HG03196 (cell line): ENCODE measurements at regions not wholly inside any gene's neighbourhood (a gene's known extent, or its start where the extent isn't known, plus 50 kb on each side); places are given as distances from the start of the nearest gene placed in this dataset.
"Not testable (repeated sequence)": the region's sequence is repeated elsewhere in the genome, so short reads cannot be mapped to it uniquely, and the experiment has no call there.

Experiments used
- ATAC-seq: cut with Tn5 transposase; IDR thresholded peaks from one replicate; pipeline ENCODE4 v1.9.1; 2021; ENCODE audit not compliant: unreplicated experiment

DNA sequence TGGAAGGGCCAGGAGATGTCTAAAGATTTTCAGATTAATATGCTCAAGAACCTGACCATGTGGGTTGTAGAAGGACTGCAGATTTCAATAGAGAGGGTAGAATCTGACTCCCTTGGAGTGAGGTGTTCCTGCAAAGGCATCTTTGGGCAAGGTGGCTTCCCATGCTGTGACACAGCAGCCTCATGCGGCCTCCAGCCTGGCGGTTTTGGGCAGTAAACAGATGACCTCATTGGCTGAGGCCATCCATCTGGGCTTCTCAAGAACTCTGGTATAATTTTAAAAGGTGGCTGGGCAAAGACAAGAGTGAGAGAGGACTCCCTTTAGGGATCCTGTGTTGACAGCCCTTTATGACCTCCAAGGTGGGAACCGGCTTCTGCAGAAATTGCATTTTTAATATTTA lies 90.3 kb upstream of the ERCC6L2 start:
- ATAC-seq: no peak

- no peak for ATAC-seq
Measured at GRCh38 chr9:95784318-95784717, 91.2 kb upstream of the ERCC6L2 start.

GRCh38 chr9:95783426-95783975 lies 92.0 kb upstream of the ERCC6L2 start:
- ATAC-seq: no peak

DNA sequence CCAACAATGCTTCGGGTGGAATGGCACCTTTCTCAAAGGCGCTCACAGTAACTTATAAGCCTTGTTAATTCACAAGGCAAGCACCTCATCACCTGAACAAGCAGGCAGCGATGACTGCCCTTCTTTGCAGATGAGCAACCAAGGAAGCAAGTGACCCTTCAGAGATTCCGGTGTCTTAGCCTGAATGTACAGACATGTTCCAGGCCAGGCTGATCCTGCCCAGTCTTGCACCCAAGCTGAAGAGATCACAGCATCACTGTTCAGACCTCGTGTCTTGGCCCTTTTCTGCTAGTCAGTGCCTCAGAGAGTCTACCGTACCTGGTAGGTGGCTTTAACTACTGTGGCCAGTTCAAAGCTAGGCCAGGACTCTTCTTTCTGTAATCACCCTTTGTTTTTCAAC lies 94.7 kb upstream of the ERCC6L2 start:
- ATAC-seq: no peak

DNA sequence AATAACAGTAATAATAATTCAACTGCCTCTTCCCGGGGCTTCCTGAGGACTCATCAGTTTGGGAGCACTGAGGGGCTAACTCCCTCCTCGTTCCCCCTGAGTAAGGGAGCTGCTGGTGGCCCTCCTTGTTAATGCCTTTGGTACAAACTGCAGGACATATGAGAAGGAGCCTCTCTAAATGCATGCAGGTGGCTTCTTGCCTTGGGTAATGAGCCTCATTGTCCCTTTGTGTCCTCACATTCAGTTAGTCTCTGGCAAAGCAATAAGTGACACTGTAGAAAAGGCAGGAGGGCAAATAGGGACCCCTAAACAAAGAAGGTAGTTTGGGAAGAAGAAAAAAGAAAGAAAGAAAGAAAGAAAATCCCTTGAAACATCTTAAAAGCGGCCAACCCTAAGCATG lies 95.4 kb upstream of the ERCC6L2 start:
- ATAC-seq: no peak

- ATAC-seq: not testable (repeated sequence)
Measured at GRCh38 chr9:95779597-95779996, 95.9 kb upstream of the ERCC6L2 start.

GRCh38 chr9:95778957-95779356 lies 96.5 kb upstream of the ERCC6L2 start:
- ATAC-seq: no peak

- ATAC-seq: no peak
Measured at GRCh38 chr9:95777136-95777535, 98.4 kb upstream of the ERCC6L2 start.

DNA sequence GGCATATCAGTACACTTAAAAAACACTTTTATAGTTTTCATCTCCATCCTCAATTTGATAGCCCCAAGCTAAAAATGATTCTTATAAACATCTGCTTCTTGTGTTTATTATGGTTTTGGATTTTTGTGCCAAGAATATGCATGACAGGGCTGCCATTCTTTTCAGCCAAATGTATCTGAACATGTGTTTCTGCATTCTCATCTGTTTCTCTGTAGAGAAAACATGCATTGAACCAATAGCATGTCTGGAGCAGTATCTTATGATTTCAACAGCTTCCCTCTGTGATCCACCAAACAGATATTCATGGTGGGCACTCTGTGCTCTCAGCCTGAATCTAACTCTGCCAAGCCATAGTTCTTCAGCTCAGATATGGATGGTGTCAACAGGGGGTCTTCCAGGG lies 99.3 kb upstream of the ERCC6L2 start:
- ATAC-seq: no peak

- ATAC-seq: no peak
Measured at GRCh38 chr9:95775191-95775590, 100.3 kb upstream of the ERCC6L2 start.

DNA sequence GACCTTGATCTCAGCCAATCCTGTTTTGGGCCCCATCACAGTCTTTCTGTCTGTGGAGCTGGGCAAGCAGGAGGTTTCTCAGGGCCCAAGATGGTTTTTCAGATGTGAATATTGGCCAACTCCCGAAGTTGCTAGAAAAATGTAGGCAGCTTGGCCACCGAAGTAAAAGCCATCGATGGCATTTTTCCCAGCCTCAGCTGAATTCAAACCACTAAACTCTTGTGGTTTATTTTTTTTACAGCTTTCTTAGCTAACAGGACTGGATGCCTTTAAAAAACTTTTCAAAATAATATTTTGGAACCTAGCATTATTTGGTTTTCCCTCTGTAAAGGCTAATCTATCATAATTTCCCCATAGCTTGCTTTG lies 102.5 kb upstream of the ERCC6L2 start:
- no peak for ATAC-seq

DNA sequence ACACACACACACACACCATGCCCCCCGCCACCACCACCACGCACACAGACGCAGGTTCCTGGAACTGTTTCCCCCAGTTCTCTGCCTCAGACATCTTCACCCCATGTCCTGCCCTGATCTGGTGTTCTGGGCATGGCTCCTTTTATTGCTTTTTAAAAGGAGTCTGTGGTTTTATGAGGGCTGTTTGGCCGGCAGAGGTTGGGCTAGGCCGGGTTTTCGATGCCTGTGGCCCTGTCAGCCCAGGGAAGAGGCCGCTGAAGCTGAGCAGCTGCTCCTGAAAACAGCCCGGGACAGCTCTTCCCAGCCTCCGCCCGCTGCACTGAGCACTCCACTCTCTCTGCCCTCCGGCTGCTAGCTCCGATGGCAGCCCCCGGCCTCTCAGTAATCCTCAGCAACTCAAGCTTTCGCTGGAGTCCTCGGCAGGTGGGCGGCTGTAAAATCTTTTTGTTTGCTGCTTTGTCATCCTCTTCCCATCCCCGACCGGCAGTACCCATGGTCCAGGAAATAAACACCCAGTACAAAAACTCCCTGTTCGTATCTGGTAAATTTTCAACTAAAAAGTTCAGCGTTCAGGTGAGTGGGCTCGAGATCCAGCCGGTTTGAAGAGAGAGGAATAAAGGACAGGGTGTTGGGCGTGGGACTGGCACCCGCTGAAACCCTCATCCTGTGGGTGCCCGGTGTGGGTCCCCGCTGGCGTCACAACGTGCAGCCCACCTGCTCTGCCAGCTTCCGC lies 103.0 kb upstream of the ERCC6L2 start:
- no peak for ATAC-seq

DNA sequence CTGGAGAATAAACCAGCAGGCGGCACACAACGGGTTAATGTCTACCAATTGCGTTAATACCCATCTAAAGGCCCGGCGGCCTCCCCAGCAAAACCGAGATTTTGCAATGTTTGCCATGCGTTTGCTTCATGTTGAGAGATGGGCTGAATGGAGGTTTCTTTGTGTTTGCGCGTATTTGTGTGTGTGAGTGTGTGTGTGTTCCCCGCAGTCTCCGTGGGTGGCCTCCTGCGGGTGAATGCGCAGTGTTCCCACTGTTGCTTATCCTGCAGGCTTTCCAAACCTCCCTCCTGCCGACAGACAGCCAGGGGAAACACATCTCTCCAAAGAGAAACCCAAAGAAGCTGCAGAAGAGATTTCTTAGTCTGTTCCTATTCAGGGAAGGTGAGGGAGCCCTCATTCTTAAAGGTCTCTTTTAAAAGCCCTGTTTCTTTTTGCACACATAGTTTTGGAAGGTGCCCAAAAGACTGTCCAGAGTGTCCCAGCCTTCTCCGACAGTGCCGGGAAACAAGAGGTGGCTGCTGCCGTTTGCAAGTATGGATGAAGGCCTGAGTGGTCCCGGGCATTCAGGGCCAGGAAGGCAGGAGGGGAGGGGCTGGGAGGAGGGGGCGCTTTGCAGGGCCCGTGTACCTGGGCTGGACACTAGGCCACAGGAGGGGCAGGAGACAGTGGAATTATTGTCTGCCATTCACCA lies 103.8 kb upstream of the ERCC6L2 start:
- ATAC-seq: no peak

GRCh38 chr9:95770653-95771131 lies 104.8 kb upstream of the ERCC6L2 start:
- ATAC-seq: no peak

- no peak for ATAC-seq
Measured at GRCh38 chr9:95769909-95770433, 105.5 kb upstream of the ERCC6L2 start.

- no peak for ATAC-seq
Measured at GRCh38 chr9:95769473-95769872, 106.0 kb upstream of the ERCC6L2 start.

DNA sequence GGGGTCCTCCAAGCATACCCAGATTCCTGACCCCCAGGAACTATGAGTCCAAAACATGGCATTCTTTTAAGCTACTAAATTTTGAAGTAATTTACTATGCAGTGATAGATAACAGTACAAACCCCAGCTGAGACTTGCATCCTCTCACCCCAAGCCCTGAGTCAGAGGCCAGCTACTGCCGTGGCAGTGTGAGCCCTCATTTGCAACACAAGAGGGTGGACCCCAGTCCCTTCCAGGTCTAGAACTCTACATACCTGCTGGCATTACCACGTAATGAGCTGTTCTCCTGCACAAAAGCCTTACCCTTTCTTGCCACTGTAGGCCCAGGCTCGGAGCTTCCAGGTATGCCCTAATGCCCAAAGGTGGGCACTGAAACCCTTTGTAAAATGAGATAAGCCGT lies 108.6 kb upstream of the ERCC6L2 start:
- no peak for ATAC-seq

DNA sequence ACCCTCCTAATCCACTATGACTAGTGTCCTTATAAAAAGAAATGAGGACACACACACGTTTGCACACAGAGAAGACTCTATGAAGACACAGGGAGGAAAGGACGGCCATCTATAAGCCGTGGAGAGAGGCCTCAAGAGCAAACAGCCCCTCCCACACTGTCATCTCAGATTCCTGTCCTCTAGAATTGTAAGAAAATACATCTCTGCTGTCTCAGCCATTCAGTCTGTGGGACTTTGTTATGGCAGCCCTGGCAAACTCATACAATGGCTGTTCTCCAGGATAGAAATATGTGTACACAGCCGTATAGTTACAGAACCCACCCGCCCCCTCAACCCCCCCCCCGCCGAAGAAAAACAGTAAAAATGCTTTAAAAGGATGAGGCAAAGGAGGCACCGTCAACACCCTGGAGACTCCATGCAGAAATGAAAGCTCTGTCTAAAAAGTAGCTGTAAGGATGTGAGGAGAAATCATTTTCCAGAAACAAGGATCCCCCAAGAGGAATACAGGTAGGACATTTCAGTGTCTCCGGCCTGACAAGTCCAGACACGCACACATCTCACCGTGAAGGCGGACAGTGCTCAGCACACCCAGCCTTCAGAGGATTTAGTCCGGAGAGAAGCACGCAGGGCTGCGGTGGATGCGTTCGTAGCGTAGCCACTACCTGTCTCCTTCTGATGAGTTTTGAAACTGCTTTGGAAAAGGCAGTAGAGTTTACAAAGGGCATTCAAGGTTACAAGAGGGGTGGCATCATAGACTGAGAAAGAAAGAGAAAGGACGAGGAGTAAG lies 110.8 kb upstream of the ERCC6L2 start:
- ATAC-seq: no peak

DNA sequence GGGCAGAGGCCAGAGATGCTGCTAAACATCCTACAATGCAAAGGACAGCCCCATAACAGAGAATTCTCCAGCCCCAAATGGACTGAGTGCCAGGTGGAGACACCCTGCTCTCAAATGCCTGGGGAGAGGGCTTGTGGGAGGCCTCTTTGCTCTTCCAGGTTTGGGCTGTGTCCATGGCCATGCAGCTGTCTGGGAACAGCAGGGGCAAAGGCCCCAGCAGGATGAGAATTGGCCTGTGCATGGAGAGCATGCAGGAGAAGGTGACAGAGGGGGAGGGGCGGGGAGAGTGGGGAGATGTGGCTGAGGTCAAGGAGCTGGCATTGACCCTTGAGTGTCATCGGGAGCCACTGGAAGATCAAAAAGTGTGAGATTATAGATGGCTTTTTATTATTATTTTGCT lies 111.5 kb upstream of the ERCC6L2 start:
- no peak for ATAC-seq

DNA sequence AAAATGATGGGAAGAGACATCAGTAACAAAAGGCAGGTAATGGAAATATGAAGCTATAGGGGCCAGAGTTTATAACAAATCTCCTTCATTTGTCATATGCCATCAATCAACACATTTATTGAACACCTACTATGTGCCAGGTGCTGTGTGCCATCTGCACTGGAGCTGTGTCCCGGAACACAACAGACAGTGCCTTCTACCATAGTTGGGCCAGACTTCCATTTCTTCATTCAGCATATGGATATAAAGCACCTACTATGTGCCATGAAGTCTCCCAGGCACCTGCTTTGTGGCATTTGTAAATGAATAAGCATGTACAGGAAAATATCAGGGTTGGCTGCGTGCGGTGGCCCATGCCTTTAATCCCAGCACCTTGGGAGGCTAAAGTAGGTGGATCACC lies 112.5 kb upstream of the ERCC6L2 start:
- no peak for ATAC-seq

DNA sequence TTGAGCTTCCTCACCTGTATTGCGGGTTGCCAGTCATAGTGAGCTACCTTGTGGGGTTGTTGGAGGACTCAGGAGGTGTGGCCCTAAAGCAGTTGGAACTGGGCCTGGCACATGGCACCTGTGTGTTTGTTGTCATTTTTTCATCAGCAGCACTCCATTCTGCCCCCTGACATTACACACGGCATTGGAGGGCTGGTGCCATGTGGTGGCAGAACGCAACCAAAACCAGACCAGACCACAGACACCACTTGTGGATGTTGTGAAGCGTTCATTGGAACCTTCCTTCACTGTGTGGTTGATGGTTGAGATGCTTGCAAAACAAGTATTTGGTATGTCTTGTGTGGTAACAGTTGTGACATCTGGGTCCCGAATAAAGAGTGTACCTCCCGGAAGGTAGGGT lies 113.2 kb upstream of the ERCC6L2 start:
- no peak for ATAC-seq
